ENCODE measurements at regions not wholly inside any gene's neighbourhood (a gene's known extent, or its start where the extent isn't known, plus 50 kb on each side); places are given as distances from the start of the nearest gene placed in this dataset.

DNA sequence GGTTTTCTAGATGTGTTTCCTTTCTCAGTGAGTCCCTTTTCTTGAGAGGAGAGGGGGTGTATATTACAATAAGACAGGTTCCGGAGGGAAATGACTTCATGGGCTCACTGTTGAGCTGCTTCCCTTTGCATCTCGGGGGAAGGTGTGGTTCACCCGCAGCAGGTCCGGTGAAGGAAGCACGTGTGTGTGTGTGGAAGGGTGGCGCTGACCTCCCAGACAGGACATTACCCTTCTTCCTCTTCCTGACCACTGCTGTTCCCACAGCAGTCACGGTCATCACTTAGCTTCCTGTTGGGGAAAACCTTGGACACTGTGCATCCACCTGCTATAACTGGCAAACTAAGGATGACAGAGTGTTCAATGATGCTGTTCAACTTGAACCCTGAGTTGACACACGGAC lies 83.6 kb downstream of the PLEKHG1 start:
- Mint-ChIP-seq H3K27me3 (ENCODE audit: low read depth) (no peaks in the 10 kb centered on the region), H3K36me3 (ENCODE audit: low read depth) (peaks cover 2% of the 10 kb centered on the region), H3K27ac (ENCODE audit: unreplicated experiment) (no peak overlapping the region), H3K4me1 (no peaks in the 10 kb centered on the region), H3K9me3 (no peaks in the 10 kb centered on the region), H3K4me3 (no peak overlapping the region)
- TF ChIP-seq, protein P1, sequence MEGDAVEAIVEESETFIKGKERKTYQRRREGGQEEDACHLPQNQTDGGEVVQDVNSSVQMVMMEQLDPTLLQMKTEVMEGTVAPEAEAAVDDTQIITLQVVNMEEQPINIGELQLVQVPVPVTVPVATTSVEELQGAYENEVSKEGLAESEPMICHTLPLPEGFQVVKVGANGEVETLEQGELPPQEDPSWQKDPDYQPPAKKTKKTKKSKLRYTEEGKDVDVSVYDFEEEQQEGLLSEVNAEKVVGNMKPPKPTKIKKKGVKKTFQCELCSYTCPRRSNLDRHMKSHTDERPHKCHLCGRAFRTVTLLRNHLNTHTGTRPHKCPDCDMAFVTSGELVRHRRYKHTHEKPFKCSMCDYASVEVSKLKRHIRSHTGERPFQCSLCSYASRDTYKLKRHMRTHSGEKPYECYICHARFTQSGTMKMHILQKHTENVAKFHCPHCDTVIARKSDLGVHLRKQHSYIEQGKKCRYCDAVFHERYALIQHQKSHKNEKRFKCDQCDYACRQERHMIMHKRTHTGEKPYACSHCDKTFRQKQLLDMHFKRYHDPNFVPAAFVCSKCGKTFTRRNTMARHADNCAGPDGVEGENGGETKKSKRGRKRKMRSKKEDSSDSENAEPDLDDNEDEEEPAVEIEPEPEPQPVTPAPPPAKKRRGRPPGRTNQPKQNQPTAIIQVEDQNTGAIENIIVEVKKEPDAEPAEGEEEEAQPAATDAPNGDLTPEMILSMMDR (conservative IDR thresholded peaks at IDR 0.05): no peak
- no peak for DNase-seq (ENCODE audit: low read depth, low spot score)

DNA sequence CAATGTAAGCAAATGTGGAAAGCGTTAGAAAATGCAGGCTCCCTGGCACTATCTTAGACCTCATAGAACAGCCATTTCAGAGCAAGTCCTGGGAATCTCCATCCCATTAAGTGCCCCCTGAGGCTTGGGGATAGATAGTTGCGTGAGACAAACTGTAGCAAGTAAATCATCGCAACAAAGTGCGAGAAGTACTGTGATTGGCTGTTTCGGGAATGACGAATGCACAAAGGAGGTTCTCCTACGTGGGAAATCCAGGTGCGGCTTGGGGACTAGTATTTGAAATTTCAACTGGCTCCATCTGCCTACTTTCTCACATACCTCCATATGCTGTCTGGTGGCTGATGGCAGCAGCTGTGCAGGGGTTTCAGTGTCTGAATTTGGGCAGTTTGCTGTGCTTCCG lies 84.5 kb downstream of the PLEKHG1 start:
- H3K36me3 Mint-ChIP-seq (ENCODE audit: low read depth): peaks cover 2% of the 10 kb centered on the region
- H3K4me1 Mint-ChIP-seq: no peaks in the 10 kb centered on the region
- no peak for DNase-seq (ENCODE audit: low read depth, low spot score)
- H3K4me3 Mint-ChIP-seq: no peak overlapping the region
- TF ChIP-seq, protein P1 (conservative IDR thresholded peaks at IDR 0.05): no peak
- H3K9me3 Mint-ChIP-seq: no peaks in the 10 kb centered on the region
- no peak overlapping the region for H3K27ac Mint-ChIP-seq (ENCODE audit: unreplicated experiment)
- H3K27me3 Mint-ChIP-seq (ENCODE audit: low read depth): no peaks in the 10 kb centered on the region

DNA sequence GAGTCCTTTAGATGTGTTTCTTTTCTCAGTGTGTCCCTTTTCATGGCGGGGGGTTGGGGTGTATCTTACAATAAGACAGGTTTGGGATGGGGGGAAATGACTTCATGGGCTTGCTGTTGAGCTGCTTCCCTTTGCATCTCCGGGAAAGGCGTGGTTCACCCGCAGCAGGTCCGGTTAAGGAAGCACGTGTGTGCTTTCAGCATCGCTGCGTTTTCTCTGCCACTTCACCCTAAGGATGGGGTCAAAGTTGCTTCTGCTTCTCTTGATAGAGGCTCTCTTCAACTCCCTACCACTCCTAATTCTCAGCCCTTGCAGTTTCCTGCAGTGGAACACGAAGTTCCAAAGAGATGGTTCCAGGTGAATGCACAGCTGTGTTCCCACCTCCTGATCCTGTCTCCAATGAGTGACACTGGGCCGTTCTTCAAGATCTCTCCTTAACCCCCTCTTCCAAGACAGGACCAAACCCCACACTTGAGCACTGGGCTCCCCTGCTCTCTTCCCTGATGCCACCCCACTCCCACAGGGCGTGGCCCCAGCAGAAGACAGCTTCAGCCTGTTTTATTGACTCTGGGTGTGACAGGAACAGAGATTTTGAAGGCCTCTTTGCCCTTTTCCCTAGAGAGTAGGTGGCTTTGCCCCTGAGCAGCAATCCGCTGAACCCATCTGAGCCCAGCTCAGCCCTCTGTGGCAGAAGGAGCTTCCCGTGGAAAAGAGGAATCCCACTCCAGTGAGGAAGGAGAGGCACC lies 85.2 kb downstream of the PLEKHG1 start:
- no peaks in the 10 kb centered on the region for H3K9me3 Mint-ChIP-seq
- no peaks in the 10 kb centered on the region for H3K4me1 Mint-ChIP-seq
- no peak for DNase-seq (ENCODE audit: low read depth, low spot score)
- H3K27me3 Mint-ChIP-seq (ENCODE audit: low read depth): no peaks in the 10 kb centered on the region
- H3K4me3 Mint-ChIP-seq: no peak overlapping the region
- H3K36me3 Mint-ChIP-seq (ENCODE audit: low read depth): peaks cover 2% of the 10 kb centered on the region
- TF ChIP-seq, protein P1 (conservative IDR thresholded peaks at IDR 0.05): no peak
- H3K27ac Mint-ChIP-seq (ENCODE audit: unreplicated experiment): no peak overlapping the region

DNA sequence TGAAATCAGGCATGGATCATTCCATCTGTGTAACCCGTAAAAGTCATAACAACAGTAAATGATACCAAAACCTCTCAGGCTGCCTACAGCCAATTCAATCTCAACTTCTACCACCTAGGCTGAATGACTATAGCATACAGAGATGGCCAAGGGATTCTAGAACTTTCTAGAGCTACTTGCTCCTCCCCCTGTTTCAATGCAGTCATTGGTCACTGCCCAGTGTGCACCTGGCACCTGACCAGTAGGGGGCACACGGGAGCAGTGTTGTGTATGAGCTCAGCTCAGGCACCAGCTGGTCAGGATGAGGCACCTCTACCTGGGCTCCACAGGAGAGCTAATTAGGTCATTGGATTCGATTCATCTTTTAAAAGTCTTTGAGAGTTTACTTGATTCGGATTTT lies 86.2 kb downstream of the PLEKHG1 start:
- TF ChIP-seq, protein P1 (conservative IDR thresholded peaks at IDR 0.05): peak; percentile 69
- no peaks in the 10 kb centered on the region for H3K4me1 Mint-ChIP-seq
- H3K27ac Mint-ChIP-seq (ENCODE audit: unreplicated experiment): no peak overlapping the region
- no peaks in the 10 kb centered on the region for H3K9me3 Mint-ChIP-seq
- DNase-seq (ENCODE audit: low read depth, low spot score): no peak
- H3K27me3 Mint-ChIP-seq (ENCODE audit: low read depth): no peaks in the 10 kb centered on the region
- H3K36me3 Mint-ChIP-seq (ENCODE audit: low read depth): peaks cover 2% of the 10 kb centered on the region
- H3K4me3 Mint-ChIP-seq: no peak overlapping the region

DNA sequence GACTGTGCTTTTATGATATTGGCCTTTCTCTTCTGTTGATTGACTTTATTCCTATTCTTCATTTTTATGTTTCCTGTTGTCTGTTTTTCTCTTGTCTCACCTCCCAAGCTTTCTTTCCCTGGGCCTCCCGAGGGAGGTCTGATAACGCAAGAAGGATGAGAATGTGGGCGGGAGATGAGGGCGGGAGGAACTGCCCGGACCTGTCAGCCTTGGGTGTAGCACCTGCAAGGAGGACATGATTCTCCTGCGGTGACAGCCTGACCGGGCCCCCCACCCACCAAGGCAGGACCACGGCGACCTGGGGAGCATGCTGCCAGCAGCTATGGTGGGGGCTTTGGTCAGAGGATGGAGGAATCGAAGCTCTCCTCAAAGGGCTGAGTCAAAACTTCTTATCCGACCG lies 86.9 kb downstream of the PLEKHG1 start:
- TF ChIP-seq, protein P1 (conservative IDR thresholded peaks at IDR 0.05): no peak
- Mint-ChIP-seq H3K4me3 (no peak overlapping the region), H3K27ac (ENCODE audit: unreplicated experiment) (no peak overlapping the region), H3K27me3 (ENCODE audit: low read depth) (no peaks in the 10 kb centered on the region), H3K4me1 (no peaks in the 10 kb centered on the region), H3K9me3 (no peaks in the 10 kb centered on the region), H3K36me3 (ENCODE audit: low read depth) (peaks cover 2% of the 10 kb centered on the region)
- no peak for DNase-seq (ENCODE audit: low read depth, low spot score)

All from neural crest cell (in vitro differentiated cells).